Breast epithelium (tissue), 3 donors: ENCODE measurements at regions not wholly inside any gene's neighbourhood (a gene's known extent, or its start where the extent isn't known, plus 50 kb on each side); places are given as distances from the start of the nearest gene placed in this dataset.

Experiments used
- CTCF ChIP-seq, 3 donors: fragments of 450-650 bp; IDR thresholded peaks; one replicate each; pipeline ENCODE4 v1.5.1; 2016 to 2017; ENCODE audit warnings: antibody characterized with exemption in 3 of 3, mild to moderate bottlenecking in 3 of 3, moderate library complexity in 3 of 3
- POLR2AphosphoS5 ChIP-seq, 3 donors: sonication (generic); formaldehyde crosslinking; IDR thresholded peaks; one replicate each; pipeline ENCODE4 v1.6.1; 2017; ENCODE audit warnings: antibody characterized with exemption in 3 of 3

DNA sequence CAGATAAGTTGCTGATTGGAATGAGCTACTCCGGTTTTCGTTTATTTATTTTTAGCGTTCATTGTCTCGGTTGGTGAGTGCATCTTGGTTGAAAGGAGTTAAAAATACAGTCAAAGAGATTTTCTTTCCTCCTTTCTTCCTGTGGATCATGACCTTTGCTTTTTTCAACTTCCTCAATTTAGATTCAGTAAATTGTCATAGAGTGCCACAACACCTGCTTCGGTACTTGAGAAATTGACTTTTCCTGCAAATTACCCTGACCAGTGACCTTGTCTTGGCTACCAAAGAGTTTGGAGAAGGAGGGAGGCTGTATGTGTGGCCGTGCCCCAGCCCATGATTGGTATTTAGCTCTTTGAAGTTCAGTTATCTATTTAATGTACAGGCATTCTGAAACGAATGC lies 128.7 kb downstream of the FAM204A start:
- no peak for TF ChIP-seq CTCF (IDR thresholded peaks at IDR 0.05)
- TF ChIP-seq POLR2AphosphoS5 (IDR thresholded peaks at IDR 0.05) = no peak
